GM21723 (cell line): ENCODE measurements at regions not wholly inside any gene's neighbourhood (a gene's known extent, or its start where the extent isn't known, plus 50 kb on each side); places are given as distances from the start of the nearest gene placed in this dataset.
"Not testable (repeated sequence)": the region's sequence is repeated elsewhere in the genome, so short reads cannot be mapped to it uniquely, and the experiment has no call there.

ENCODE experiments used
- ATAC-seq: cut with Tn5 transposase; IDR thresholded peaks from one replicate; pipeline ENCODE4 v1.9.1; 2021; ENCODE audit warnings: mild to moderate bottlenecking, moderate library complexity; ENCODE audit not compliant: unreplicated experiment

DNA sequence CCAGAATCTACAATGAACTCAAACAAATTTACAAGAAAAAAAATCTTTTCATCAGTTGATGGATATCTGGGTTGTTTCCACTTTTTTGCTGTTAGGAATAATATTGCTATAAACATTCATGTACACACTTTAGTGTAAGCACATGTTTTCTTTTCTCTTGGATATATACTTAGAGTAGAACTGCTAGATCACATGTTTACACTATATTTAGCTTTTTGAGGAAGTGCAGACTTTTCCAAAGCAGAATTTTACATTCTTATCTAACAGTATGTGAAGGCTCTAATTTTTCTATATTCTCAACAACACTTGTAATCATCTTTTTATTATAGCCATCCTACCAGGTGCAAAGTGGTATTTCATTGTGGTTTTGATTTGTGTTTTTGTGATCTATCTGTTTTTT, 103.6 kb upstream of the RMP24 start:
- no peak for ATAC-seq

DNA sequence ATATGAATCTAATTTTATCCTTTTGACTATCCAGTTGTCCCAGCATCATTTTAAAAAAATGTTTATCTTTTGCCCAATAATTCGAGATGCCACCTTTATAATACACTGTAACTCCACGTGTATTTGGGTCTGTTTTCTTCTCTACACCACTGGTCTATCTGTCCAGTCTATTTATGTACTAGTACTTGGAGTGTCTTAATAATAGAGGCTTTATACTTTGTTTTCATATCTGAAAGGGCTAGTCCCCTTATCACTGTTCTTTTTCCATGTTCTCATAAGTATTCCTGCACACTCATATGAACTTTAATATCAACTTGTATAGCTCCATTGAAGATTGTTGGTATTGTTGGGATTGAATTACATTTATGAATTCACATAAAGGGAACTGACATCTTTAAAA, 101.1 kb upstream of the RMP24 start:
- ATAC-seq, result no peak

DNA sequence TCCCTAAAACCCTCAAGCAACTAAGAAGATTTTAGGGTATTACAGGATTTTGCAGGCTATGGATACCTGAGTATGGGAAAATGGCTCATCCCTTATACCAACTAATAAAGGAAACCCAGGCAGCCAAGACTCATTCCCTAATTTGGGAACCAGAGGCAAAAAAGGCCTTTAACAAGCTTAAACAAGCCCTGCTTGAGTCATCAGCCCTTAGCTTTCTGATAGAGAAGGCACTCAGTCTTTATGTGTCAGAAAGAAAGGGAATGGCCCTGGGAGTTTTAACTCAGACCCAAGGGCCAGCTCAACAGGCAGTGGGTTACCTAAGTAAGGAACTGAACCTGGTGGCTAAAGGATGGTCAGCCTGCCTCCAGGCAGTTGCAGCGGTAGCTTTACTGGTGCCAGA, 96.9 kb upstream of the RMP24 start:
- ATAC-seq, result no peak

DNA sequence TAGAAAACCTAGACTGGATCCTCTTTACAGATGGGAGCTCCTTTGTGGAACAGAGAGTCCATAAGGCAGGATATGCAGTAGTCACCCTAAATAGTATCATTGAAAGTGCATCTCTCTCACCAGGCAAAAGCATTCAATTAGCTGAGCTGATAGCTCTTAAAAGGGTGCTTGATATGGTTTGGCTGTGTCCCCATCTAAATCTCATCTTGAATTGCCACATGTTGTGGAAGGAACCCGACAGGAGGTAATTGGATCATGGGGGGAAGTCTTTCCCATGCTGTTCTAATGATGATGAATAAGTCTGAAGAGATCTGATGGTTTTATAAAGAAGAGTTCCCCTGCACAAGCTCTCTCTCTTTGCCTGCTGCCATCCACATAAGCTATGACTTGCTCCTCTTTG, 96.2 kb upstream of the RMP24 start:
- ATAC-seq, result no peak

DNA sequence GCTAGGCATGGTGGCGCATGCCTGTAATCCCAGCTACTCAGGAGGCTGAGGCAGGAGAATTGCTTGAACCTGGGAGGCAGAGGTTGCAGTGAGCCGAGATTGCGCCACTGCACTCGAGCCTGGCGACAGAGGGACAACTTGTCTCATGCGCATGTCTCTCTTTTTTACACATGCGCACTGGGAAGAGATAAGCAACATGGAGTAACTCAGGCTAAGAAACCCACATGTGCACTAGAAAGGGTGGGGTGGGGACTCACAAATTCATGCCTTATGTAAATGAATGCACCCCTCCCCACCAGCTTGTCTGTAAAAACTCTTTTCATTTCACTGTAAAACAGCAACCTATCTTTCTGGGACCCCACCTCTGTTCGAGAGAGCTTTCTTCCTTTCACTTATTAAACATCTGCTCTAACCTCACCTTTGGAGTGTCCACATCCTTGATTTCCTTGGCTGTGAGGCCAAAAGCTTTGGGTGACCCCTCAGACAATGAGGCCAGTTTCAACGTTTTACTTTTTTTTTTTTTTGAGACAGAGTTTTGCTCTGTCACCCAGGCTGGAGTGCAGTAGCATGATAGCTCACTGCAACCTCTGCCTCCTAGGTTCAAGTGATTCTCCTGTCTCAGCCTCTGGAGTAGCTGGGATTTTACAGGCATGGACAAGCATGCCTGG, 91.6 kb upstream of the RMP24 start:
- ATAC-seq, result no peak

DNA sequence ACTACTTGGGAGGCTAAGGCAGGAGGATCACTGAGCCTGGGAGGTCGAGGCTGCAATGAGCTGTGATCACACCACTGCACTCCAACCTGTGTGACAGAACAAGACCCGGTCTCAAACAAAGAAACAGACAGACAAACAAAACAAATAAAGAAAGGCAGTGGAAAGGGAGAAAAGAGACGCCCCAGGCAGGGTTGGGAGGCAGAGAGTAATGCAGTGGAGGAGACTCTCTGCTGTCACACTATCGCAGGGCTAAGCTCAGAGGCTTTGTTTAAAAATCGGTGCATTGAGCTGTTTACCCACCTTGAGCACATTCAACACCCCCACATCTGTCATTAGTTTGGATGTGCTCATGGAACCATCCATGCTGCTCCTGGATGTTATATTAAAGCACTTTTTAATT, 84.2 kb upstream of the RMP24 start:
- no peak for ATAC-seq

DNA sequence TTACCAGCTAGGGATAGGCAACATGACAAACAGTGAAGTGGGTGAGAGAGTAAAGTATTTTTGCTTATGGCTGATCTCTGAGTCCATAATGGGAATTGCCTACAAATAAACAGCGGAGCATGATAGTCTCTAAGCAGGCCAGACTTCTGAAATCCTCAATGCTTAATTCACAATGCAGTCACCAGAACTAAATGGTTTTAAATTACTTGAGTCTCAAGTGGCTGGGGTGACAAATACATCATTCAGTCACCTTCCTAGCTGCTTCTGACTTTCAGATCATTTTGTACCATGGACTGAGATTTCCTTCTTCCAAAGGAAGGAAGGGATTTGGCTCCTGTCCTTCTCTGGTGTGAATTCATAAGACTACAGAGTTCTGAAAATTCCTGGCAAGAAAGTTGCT, 82.8 kb upstream of the RMP24 start:
- ATAC-seq, result no peak

DNA sequence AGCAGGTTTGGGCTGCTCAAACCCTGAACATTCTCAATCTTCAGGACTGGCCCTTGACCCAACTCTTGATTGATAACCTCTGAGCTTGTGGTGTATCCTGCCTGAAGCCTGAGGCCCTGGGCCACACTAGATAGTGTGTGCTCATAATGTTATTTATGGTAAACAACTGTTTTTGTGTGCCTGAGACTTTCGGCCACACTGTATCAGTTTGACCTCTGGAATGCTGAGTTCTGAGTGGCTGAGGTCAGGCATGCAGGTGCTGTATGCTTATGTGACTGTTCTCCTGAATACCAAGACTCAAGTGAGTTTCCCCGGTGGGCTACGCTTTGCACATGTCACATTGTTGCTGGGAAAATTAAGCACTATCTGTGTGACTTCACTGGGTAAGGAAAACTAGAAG, 82.2 kb upstream of the RMP24 start:
- ATAC-seq, result no peak

DNA sequence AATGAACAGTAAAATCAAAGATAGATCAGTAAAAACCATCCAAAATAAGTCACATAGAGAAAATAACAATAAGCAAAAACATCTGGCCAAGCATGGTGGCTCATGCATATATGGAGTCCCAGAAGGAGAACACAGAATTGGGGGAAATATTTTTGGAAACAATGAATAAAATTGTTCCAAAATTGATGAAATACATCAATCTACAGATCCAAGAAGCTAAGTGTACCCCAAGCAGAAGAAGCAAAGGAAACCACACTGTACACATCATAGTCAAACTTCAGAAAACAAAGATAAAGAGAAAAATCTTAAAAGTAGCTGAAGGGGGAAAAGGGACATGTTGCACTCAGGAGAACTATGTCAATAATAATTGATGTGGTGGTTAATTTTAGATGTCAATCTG, 80.4 kb upstream of the RMP24 start:
- ATAC-seq, result no peak

DNA sequence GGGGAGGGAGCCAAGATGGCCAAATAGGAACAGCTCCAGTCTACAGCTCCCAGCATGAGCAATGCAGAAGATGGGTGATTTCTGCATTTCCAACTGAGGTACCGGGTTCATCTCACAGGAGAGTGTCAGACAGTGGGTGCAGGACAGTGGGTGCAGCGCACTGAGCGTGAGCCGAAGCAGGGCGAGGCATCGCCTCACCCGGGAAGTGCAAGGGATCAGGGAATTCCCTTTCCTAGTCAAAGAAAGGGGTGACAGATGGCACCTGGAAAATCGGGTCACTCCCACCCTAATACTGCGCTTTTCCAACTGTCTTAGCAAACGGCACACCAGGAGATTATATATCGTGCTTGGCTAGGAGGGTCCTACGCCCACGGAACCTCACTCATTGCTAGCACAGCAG, 75.0 kb upstream of the RMP24 start:
- ATAC-seq, result not testable (repeated sequence)

DNA sequence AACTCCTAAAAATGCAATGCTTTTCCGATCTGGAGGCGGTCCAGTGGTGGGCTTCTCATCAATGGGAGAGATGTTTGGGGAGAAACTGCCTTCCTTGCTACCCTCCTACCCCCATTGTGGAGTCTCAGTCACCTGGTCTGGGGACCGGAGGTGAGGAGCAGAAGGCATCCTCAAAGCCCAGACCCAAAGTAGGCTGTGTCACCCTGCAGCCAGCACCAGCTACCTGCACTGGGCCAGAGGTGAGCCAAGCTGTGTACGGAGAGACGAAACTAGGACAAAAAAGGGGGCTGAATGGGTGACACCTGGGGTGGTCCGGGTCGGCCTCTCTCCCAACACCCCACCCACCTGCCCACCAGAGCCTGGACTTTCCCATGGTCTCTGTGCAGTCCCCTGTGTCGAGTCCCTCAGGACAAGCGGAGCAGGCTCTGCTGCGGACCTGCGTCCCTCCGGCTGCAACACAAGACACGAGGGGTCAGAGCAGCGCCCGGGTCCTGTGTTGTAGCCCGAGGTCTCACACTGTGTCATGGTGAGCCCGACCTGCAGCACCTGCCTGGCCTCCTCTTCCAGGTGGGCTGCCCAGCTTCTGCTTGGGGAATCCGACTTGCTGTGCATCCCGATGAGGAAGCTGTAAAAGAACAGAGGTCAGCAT, 68.0 kb upstream of the RMP24 start:
- ATAC-seq, result no peak

DNA sequence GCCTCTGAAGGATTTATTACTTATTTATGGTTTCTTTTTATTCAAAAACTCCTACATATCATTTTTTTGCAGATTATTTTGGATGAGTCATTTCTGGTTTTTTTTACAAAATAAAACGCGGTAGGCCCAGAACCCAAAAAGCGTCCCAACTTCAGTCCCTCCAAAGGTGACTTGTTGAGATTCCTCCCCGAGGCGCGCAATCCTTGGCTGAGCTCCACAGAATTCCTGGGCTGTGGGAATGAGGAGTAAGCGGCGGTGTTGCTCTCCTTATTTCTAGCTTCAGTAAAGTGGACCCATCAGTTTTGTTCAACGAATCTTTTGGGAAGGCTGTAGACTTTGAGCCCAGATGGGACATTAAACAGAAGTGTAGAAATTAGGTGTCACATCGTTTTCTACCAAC, 67.0 kb upstream of the RMP24 start:
- ATAC-seq, result no peak

DNA sequence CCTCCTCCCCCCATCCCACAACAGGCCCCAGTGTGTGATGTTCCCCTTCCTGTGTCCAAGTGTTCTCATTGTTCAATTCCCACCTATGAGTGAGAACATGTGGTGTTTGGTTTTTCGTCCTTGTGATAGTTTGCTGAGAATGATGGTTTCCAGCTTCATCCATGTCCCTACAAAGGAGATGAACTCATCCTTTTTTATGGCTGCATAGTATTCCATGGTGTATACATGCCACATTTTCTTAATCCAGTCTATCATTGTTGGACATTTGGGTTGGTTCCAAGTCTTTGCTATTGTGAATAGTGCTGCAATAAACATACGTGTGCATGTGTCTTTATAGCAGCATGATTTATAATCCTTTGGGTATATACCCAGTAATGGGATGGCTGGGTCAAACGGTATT, 66.2 kb upstream of the RMP24 start:
- not testable (repeated sequence) for ATAC-seq

DNA sequence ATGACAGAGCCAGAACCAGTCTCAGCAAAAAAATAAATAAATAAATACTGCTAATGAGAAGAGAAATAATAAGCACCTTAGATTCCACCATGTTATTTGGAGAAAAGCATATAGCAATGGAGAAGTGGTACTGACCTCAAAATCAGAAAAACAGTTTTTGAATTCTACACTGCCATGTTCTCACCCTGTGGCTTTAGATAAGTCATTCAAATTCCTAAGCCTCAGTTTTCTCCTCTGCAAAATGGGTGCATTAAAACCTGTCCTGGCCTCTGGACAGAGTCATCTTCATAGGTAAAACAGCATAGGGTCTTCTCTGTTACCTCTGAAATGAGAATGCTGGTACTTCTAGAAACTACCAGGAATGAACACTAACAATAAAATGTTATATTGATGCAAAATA, 62.2 kb upstream of the RMP24 start:
- ATAC-seq, result no peak

DNA sequence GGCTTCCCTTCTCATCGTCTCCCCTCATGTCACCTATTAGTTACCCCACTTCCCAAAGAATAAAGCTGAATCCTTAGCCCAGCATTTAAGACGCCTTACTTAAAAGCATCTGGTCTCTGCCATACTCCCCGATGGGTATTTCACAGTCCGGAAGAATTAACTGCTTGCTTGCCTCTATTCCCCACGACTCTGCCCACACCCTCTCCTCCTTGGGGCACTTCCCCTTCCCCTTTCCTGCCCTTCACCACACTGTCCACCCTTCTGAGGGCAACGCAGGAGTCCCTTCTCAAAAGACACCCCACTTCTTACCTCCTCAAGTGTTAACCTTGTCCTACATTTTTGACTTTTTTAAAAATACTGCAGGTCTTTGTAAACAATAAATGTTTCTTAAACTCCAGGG, 60.1 kb upstream of the RMP24 start:
- ATAC-seq, result no peak

DNA sequence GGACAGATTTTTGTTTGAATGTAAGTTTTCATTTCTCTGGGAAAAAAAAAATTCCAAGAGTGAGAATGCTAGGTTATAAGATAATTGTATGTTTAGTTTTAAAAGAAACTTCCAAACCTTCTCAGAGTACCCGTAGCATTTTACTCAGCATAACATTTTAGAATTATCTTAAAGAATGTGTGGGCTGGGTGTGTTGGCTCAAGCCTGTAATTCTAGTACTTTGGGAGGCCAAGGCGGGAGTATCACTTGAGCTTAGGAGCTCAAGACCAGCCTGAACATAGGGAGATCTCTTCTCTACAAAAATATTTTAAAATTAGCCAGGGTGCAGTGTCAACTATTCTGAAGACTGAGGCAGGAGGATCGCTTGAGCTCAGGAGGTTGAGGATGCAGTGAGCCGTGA, 57.4 kb upstream of the RMP24 start:
- ATAC-seq, result no peak

DNA sequence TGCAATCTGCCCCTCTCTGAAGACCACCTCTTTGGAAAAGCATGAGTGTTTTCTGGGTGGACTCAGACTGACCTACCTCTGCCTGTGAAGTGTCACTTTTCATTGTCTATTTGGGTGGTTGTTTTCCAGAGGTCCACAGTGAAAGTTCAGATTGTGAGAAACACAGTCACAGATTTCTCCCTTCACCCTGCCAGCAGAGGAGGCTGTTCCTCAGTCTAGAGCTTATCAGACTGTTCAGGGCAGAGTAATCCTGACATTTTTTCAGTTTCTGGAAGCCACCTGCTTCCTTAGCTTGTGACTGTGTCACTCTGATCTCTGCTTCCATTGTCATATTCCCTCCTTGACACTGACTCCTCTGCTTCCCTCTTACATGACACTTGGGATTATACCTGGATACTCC, 55.4 kb upstream of the RMP24 start:
- ATAC-seq, result no peak

DNA sequence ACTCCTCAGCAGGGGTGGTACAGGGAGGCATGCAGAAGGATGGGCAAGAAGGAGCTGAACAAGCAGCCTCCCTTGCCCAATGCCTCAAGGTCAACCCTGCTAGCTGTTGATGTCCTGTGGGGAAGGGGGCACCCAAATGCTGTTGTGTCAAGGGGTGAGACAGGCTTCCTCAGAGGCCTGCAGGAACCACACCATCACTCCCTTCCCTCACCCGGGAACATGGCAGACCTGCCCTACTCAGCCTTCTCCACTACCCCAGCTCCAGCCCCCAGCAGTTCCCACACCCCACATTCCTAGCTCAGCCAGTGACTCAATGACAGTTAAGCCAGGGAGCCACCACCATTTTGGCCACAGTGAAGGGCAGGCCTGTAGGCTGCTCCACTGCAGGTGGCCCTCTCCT, 53.9 kb upstream of the RMP24 start:
- ATAC-seq, result no peak

DNA sequence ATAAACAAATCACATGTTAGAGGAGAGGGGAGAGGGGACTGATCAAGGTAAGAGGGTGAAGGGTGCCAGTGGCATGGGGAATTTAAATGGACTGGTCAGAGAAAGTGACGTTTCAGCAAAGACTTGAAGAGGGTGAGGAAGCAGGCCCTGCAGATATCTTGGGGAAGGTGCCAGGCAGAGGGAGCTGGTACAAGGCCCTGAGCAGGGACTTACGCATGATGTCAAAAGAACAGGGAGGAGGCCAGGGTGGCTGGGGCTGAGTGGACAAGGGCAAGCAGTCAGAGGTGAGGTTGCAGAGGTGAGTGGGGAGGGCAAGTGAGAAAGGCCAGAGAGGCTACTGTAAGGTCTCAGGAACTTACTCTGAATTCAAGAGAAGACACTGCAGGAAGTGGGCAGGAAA, 53.3 kb upstream of the RMP24 start:
- no peak for ATAC-seq

DNA sequence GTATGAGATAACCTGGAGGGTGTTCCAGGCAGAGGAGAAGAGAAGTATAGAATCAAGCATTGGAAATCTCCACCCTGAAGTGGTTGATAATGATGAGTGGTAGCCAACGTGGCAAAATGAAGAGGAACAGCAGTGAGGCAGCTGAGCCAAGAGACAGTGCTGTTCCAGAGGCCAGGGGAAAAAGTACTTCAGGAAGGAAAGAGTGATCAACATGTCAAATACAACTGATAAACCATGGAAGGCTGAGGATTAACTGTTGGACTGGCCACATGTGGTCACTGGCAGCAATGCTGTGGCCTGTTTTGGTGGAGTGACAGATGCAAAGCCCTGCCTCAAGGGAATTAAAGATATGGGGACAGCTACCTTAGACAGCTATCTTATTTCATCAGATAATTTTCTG, 51.9 kb upstream of the RMP24 start:
- ATAC-seq, result no peak
